IMR-90 (cell line): ENCODE measurements at regions not wholly inside any gene's neighbourhood (a gene's known extent, or its start where the extent isn't known, plus 50 kb on each side); places are given as distances from the start of the nearest gene placed in this dataset.

Experiments
- ATAC-seq: fragments of 200-7000 bp; cut with Tn5 transposase; 2 replicates; pipeline ENCODE4 v1.9.1; 2020; ENCODE audit warnings: low read depth, mild to moderate bottlenecking, moderate library complexity
- BruUV-seq: library from RNA; stranded (reverse); fragments of 400-500 nt; replicated peaks from 2 replicates; lab custom pipeline; 2021; lab: Mats Ljungman, UMichigan
- CTCF ChIA-PET: fragments of 300-600 bp; formaldehyde crosslinking; extraction: SDS; loops from one replicate; lab custom pipeline; 2021; ENCODE audit warnings: antibody characterized with exemption; lab: Yijun Ruan, JAX
- POLR2A ChIA-PET: fragments of 300-600 bp; sonication (Branson Sonifier 250); formaldehyde crosslinking; loops from one replicate; lab custom pipeline; 2022; ENCODE audit warnings: antibody characterized with exemption; ENCODE audit not compliant: unreplicated experiment; lab: Charles Lee
- DNase-seq: peaks from one replicate; pipeline ENCODE4 v3.0.0; 2013
- H2AFZ ChIP-seq: replicated peaks from 2 replicates; pipeline ENCODE3; 2013; ENCODE audit warnings: low read length, mild to moderate bottlenecking; ENCODE audit not compliant: poor library complexity
- H2AK5ac ChIP-seq: 2 replicates; pipeline ENCODE4 v1.6.1; 2013; ENCODE audit warnings: low read depth, low read length, inconsistent platforms
- H2AK9ac ChIP-seq: replicated peaks from 2 replicates; pipeline ENCODE3; 2013; ENCODE audit warnings: mild to moderate bottlenecking, low read depth, low read length, moderate library complexity; ENCODE audit not compliant: poor library complexity
- H2BK120ac ChIP-seq: 2 replicates; pipeline ENCODE4 v1.6.1; 2013; ENCODE audit warnings: low read depth, low read length, inconsistent platforms
- H2BK15ac ChIP-seq: 3 replicates; pipeline ENCODE4 v1.6.1; 2013; ENCODE audit warnings: low read depth, low read length, inconsistent platforms
- H2BK20ac ChIP-seq: 2 replicates; pipeline ENCODE4 v1.6.1; 2013; ENCODE audit warnings: low read depth, mild to moderate bottlenecking, inconsistent platforms, low read length, moderate library complexity
- H2BK5ac ChIP-seq: 2 replicates; pipeline ENCODE4 v1.6.1; 2013; ENCODE audit warnings: mild to moderate bottlenecking, low read depth, low read length, inconsistent platforms; ENCODE audit not compliant: poor library complexity, severe bottlenecking
- H3K14ac ChIP-seq: replicated peaks from 2 replicates; pipeline ENCODE4 v1.6.1; 2013; ENCODE audit warnings: low read depth, low read length, inconsistent platforms
- H3K18ac ChIP-seq: 2 replicates; pipeline ENCODE4 v1.6.1; 2013; ENCODE audit warnings: low read depth, low read length, control low read depth
- H3K23ac ChIP-seq: 2 replicates; pipeline ENCODE4 v1.6.1; 2013; ENCODE audit warnings: low read depth, low read length, inconsistent platforms
- H3K27ac ChIP-seq: 2 replicates; pipeline ENCODE4 v1.5.1; 2013; ENCODE audit warnings: mild to moderate bottlenecking, control low read depth, low read length; ENCODE audit not compliant: insufficient read depth
- H3K27me3 ChIP-seq: 2 replicates; pipeline ENCODE4 v1.6.1; 2013; ENCODE audit warnings: low read length; ENCODE audit not compliant: control insufficient read depth, insufficient read depth
- H3K36me3 ChIP-seq: 2 replicates; pipeline ENCODE4 v1.6.1; 2013; ENCODE audit warnings: low read length, mixed read lengths; ENCODE audit not compliant: control insufficient read depth, insufficient read depth
- H3K4ac ChIP-seq: 2 replicates; pipeline ENCODE4 v1.6.1; 2013; ENCODE audit warnings: low read depth, low read length, inconsistent platforms
- H3K4me1 ChIP-seq: 2 replicates; pipeline ENCODE4 v1.6.1; 2013; ENCODE audit warnings: low read length, mixed read lengths; ENCODE audit not compliant: control insufficient read depth, insufficient read depth
- H3K4me2 ChIP-seq: 2 replicates; pipeline ENCODE4 v1.6.1; 2013; ENCODE audit warnings: low read depth, mild to moderate bottlenecking, control low read depth, low read length, moderate library complexity
- H3K4me3 ChIP-seq: 2 replicates; pipeline ENCODE4 v1.5.1; 2013; ENCODE audit warnings: low read depth, mild to moderate bottlenecking, control low read depth, low read length, moderate library complexity; ENCODE audit not compliant: insufficient read depth
- H3K56ac ChIP-seq: 2 replicates; pipeline ENCODE4 v1.6.1; 2013; ENCODE audit warnings: low read length, inconsistent platforms; ENCODE audit not compliant: insufficient read depth; ENCODE audit errors: extremely low read depth
- H3K79me1 ChIP-seq, 2 experiments: 2 replicates each; pipeline ENCODE4 v1.6.1; 2013; ENCODE audit warnings: low read length in 2 of 2, inconsistent platforms in 1 of 2, low read depth in 1 of 2
- H3K9ac ChIP-seq: 2 replicates; pipeline ENCODE4 v1.6.1; 2013; ENCODE audit warnings: low read depth, low read length, control low read depth
- H3K9me1 ChIP-seq: 2 replicates; pipeline ENCODE4 v1.6.1; 2013; ENCODE audit warnings: low read length, inconsistent platforms; ENCODE audit not compliant: insufficient read depth
- H3K9me3 ChIP-seq: 2 replicates; pipeline ENCODE4 v1.6.1; 2013; ENCODE audit warnings: low read length; ENCODE audit not compliant: control insufficient read depth, insufficient read depth
- H4K20me1 ChIP-seq: 2 replicates; pipeline ENCODE4 v1.6.1; 2013; ENCODE audit warnings: low read length, inconsistent platforms; ENCODE audit not compliant: insufficient read depth
- H4K5ac ChIP-seq: 2 replicates; pipeline ENCODE4 v1.6.1; 2013; ENCODE audit warnings: mild to moderate bottlenecking, low read depth, low read length, control low read depth
- H4K8ac ChIP-seq, 2 experiments: 2 replicates each; pipeline ENCODE4 v1.6.1; 2013; ENCODE audit warnings: low read depth in 2 of 2, low read length in 2 of 2, control low read depth in 1 of 2, inconsistent platforms in 1 of 2
- H4K91ac ChIP-seq: 2 replicates; pipeline ENCODE4 v1.6.1; 2013; ENCODE audit warnings: low read depth, low read length, inconsistent platforms; ENCODE audit not compliant: insufficient read depth
- BHLHE40 ChIP-seq: fragments of 150-350 bp; IDR thresholded peaks from 2 replicates; pipeline ENCODE4 v1.6.1; 2016; ENCODE audit warnings: mild to moderate bottlenecking, low read depth, low read length
- CEBPB ChIP-seq: IDR thresholded peaks from 2 replicates; pipeline ENCODE4 v1.6.1; 2012; ENCODE audit warnings: low read depth, low read length, improper control_type of control experiment
- CHD1 ChIP-seq: IDR thresholded peaks from 2 replicates; pipeline ENCODE4 v1.6.1; 2012; ENCODE audit warnings: low read depth, low read length, improper control_type of control experiment
- FOS ChIP-seq: fragments of 150-350 bp; IDR thresholded peaks from 2 replicates; pipeline ENCODE4 v1.6.1; 2016; ENCODE audit warnings: low read depth, low read length
- MAFK ChIP-seq: IDR thresholded peaks from 2 replicates; pipeline ENCODE4 v1.6.1; 2012; ENCODE audit warnings: low read depth, low read length, improper control_type of control experiment
- NFE2L2 ChIP-seq: fragments of 150-350 bp; IDR thresholded peaks from 2 replicates; pipeline ENCODE4 v1.6.1; 2016; ENCODE audit warnings: low read depth, mild to moderate bottlenecking, low read length
- POLR2A ChIP-seq: IDR thresholded peaks from 2 replicates; pipeline ENCODE4 v1.6.1; 2012; ENCODE audit warnings: mild to moderate bottlenecking, low read depth, low read length
- RAD21 ChIP-seq: IDR thresholded peaks from 2 replicates; pipeline ENCODE4 v1.6.1; 2012; ENCODE audit warnings: low read length, improper control_type of control experiment
- RFX5 ChIP-seq: IDR thresholded peaks from 2 replicates; pipeline ENCODE4 v1.8.0; 2012; ENCODE audit warnings: low read depth, mild to moderate bottlenecking, low read length, moderate library complexity
- WGBS, 2 experiments: methylation state at CpG; one replicate each; pipeline versions ENCODE4 v1.1.5 to v1.1.7; 2013; ENCODE audit warnings: missing lambda C conversion rate in 2 of 2; ENCODE audit not compliant: insufficient read length in 1 of 2; ENCODE audit errors: extremely low coverage in 2 of 2; 5-methylcytosine and 5-hydroxymethylcytosine counted together
- dilution Hi-C: fragments of 300-500 bp; cut with HindIII; formaldehyde crosslinking; loops from one replicate; pipeline ENCODE4 v1.14.3; 2018; ENCODE audit warnings: low sequenced_read_pairs; ENCODE audit not compliant: unreplicated experiment
- in situ Hi-C: fragments of 300-500 bp; cut with MboI; formaldehyde crosslinking; loops from 3 replicates; pipeline ENCODE4 v1.14.3; 2019; ENCODE audit warnings: low sequenced_read_pairs, inconsistent platforms, mixed read lengths
- intact Hi-C: fragments of 100-400 bp; cut with micrococcal nuclease; formaldehyde crosslinking; loops from 2 replicates; pipeline ENCODE4 v1.10.0; 2022
- TF ChIP-seq, protein P1 (sequence below): conservative IDR thresholded peaks from 2 replicates; pipeline ENCODE4 v1.5.1; 2012; ENCODE audit warnings: mild to moderate bottlenecking, low read depth, low read length, improper control_type of control experiment
- TF ChIP-seq, protein P2 (sequence below): fragments of 150-350 bp; IDR thresholded peaks from 2 replicates; pipeline ENCODE4 v1.6.1; 2016; ENCODE audit warnings: low read depth, mild to moderate bottlenecking, low read length, moderate library complexity, borderline replicate concordance

DNA sequence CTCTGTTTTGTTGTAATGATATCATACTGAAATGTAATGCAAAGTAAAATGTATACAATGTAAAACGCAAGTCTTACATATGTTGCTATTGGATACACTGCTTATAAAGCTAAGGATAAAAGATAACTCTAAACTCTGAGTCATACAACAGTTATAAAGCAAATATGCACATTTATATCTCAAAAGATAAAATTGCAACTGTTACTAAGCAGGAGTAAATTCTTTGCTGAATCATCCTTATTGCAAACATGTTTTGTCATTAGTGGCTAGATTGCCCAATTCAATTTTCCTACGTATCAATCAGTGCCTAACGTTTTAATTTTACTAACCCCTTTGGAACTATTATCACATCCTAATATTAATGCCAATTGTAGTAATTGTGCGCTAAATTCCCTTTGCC is 762.9 kb downstream of the LTN1 start:
- no TSS peak for BruUV-seq
- peaks cover 12% of the 10 kb centered on the region for H3K4me1 ChIP-seq
- H3K4me2 ChIP-seq: peak overlapping the region; percentile 5; the same call in 1 of the 2 replicates
- H3K9ac ChIP-seq: no peak overlapping the region
- H2BK5ac ChIP-seq: peak overlapping the region; percentile 87
- ChIA-PET POLR2A (no interaction called here), CTCF (no interaction called here)
- no peak overlapping the region for H3K56ac ChIP-seq
- ATAC-seq (peak; percentile 64), DNase-seq (peak; percentile 93)
- no peak overlapping the region for H4K5ac ChIP-seq
- TF ChIP-seq RAD21: no peak
- peak; percentile 92 for TF ChIP-seq FOS
- no peak for TF ChIP-seq RFX5
- no peak for TF ChIP-seq POLR2A
- peak; percentile 96 for TF ChIP-seq NFE2L2
- TF ChIP-seq BHLHE40: 0 out of 2 replicates have a peak, but pooled peaks have one; percentile 17
- no peak for TF ChIP-seq CHD1
- peak; percentile 95 for TF ChIP-seq MAFK
- TF ChIP-seq, protein P1, sequence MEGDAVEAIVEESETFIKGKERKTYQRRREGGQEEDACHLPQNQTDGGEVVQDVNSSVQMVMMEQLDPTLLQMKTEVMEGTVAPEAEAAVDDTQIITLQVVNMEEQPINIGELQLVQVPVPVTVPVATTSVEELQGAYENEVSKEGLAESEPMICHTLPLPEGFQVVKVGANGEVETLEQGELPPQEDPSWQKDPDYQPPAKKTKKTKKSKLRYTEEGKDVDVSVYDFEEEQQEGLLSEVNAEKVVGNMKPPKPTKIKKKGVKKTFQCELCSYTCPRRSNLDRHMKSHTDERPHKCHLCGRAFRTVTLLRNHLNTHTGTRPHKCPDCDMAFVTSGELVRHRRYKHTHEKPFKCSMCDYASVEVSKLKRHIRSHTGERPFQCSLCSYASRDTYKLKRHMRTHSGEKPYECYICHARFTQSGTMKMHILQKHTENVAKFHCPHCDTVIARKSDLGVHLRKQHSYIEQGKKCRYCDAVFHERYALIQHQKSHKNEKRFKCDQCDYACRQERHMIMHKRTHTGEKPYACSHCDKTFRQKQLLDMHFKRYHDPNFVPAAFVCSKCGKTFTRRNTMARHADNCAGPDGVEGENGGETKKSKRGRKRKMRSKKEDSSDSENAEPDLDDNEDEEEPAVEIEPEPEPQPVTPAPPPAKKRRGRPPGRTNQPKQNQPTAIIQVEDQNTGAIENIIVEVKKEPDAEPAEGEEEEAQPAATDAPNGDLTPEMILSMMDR: no peak
- TF ChIP-seq, protein P2, sequence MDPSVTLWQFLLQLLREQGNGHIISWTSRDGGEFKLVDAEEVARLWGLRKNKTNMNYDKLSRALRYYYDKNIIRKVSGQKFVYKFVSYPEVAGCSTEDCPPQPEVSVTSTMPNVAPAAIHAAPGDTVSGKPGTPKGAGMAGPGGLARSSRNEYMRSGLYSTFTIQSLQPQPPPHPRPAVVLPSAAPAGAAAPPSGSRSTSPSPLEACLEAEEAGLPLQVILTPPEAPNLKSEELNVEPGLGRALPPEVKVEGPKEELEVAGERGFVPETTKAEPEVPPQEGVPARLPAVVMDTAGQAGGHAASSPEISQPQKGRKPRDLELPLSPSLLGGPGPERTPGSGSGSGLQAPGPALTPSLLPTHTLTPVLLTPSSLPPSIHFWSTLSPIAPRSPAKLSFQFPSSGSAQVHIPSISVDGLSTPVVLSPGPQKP: no peak
- peak; percentile 100 for TF ChIP-seq CEBPB
- no peaks in the 10 kb centered on the region for H3K9me3 ChIP-seq
- no peaks in the 10 kb centered on the region for H3K79me1 ChIP-seq
- H3K27ac ChIP-seq: peak overlapping the region; percentile 91; the same call in 1 of the 2 replicates
- intact Hi-C loops (loop anchor here (2.0 to 10.0 kb wide), 4 partner anchors 23 to 1383 kb away; partner anchors contain the start of gene ADAMTS1), dilution Hi-C loops (no loop called here), in situ Hi-C loops (no loop called here)
- no peaks in the 10 kb centered on the region for H3K36me3 ChIP-seq
- no peak overlapping the region for H2AK9ac ChIP-seq
- no peak overlapping the region for H2BK15ac ChIP-seq
- H2BK120ac ChIP-seq: peak overlapping the region; percentile 61; the same call in 1 of the 2 replicates
- H3K23ac ChIP-seq: no peak overlapping the region
- no peak overlapping the region for H3K4me3 ChIP-seq
- no peak overlapping the region for H3K18ac ChIP-seq
- H4K8ac ChIP-seq: peak overlapping the region in 1 of 2 experiments; percentile 71; a peak in 1 of 4 replicates
- no peak overlapping the region for H3K4ac ChIP-seq
- H3K14ac ChIP-seq: no peak overlapping the region
- H3K9me1 ChIP-seq: peaks cover 6% of the 10 kb centered on the region
- no CpG with 5 or more reads among the region's 4 CpGs for WGBS, 2 experiments
- H2AFZ ChIP-seq: no peak overlapping the region
- no peaks in the 10 kb centered on the region for H3K27me3 ChIP-seq
- H4K91ac ChIP-seq: no peak overlapping the region
- no peak overlapping the region for H2AK5ac ChIP-seq
- H4K20me1 ChIP-seq: no peaks in the 10 kb centered on the region
- no peak overlapping the region for H2BK20ac ChIP-seq
